Peyer's patch (tissue), 4 donors: ENCODE measurements at regions not wholly inside any gene's neighbourhood (a gene's known extent, or its start where the extent isn't known, plus 50 kb on each side); places are given as distances from the start of the nearest gene placed in this dataset.

Experiments used
- POLR2A ChIP-seq, 2 donors: fragments of 450-650 bp; IDR thresholded peaks; one replicate each; pipeline ENCODE4 v1.5.1; 2017; ENCODE audit warnings: antibody characterized with exemption in 2 of 2, mild to moderate bottlenecking in 2 of 2, moderate library complexity in 2 of 2
- TF ChIP-seq, protein P1 (sequence below), 6 experiments: fragments of 450-650 bp in 4 of 6; fragments of 200-600 bp in 2 of 6; sonication (generic) in 1 of 6; IDR thresholded peaks; one replicate each; pipeline ENCODE4 v1.5.1; 2017 to 2019; ENCODE audit warnings: antibody characterized with exemption in 6 of 6, mild to moderate bottlenecking in 3 of 6, moderate library complexity in 1 of 6

DNA sequence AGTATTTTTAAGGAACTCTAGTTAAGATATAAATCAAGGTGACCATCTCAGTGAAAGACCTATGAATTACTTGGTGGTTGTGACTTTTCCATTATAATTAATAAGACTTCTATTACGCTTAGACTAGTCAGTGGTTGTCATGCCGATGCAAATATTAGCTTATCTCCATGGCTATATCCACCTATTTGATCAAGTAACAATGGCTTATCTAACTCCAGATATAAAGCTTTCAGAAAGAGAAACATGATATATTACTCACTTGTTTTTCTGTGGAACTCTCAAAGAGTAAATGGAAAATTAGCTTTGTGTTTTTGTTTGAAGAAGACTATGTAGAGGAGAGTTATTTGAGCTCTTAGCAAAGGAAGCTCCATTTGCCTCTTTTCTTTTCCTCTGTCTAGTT lies 323.8 kb upstream of the DCN start:
- TF ChIP-seq, protein P1, sequence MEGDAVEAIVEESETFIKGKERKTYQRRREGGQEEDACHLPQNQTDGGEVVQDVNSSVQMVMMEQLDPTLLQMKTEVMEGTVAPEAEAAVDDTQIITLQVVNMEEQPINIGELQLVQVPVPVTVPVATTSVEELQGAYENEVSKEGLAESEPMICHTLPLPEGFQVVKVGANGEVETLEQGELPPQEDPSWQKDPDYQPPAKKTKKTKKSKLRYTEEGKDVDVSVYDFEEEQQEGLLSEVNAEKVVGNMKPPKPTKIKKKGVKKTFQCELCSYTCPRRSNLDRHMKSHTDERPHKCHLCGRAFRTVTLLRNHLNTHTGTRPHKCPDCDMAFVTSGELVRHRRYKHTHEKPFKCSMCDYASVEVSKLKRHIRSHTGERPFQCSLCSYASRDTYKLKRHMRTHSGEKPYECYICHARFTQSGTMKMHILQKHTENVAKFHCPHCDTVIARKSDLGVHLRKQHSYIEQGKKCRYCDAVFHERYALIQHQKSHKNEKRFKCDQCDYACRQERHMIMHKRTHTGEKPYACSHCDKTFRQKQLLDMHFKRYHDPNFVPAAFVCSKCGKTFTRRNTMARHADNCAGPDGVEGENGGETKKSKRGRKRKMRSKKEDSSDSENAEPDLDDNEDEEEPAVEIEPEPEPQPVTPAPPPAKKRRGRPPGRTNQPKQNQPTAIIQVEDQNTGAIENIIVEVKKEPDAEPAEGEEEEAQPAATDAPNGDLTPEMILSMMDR (IDR thresholded peaks at IDR 0.05) = no peak
- no peak for TF ChIP-seq POLR2A (IDR thresholded peaks at IDR 0.05)
